Karpas-422 (cell line): ENCODE measurements at regions not wholly inside any gene's neighbourhood (a gene's known extent, or its start where the extent isn't known, plus 50 kb on each side); places are given as distances from the start of the nearest gene placed in this dataset.
"Not testable (repeated sequence)": the region's sequence is repeated elsewhere in the genome, so short reads cannot be mapped to it uniquely, and the experiment has no call there.

Experiments
- DNase-seq: peaks from one replicate; pipeline ENCODE4 v3.0.0-alpha.2; 2015
- H2AFZ ChIP-seq: fragments of 200-600 bp; sonication (generic); 2 replicates; pipeline ENCODE4 v1.6.1; 2014; ENCODE audit warnings: antibody characterized with exemption, low read length, mixed read lengths
- H3K27ac ChIP-seq: fragments of 200-600 bp; sonication (generic); 2 replicates; pipeline ENCODE4 v1.5.1; 2014; ENCODE audit warnings: mild to moderate bottlenecking, low read length, moderate library complexity
- H3K27me3 ChIP-seq: fragments of 200-600 bp; sonication (generic); 2 replicates; pipeline ENCODE4 v1.6.1; 2014; ENCODE audit warnings: low read length, mixed read lengths
- H3K36me3 ChIP-seq: fragments of 200-600 bp; sonication (generic); 2 replicates; pipeline ENCODE4 v1.6.1; 2014; ENCODE audit warnings: low read length, mixed read lengths; ENCODE audit not compliant: insufficient read depth
- H3K4me1 ChIP-seq: fragments of 200-600 bp; sonication (generic); 2 replicates; pipeline ENCODE4 v1.6.1; 2014; ENCODE audit warnings: mild to moderate bottlenecking, low read length, mixed read lengths
- H3K4me2 ChIP-seq: fragments of 200-600 bp; sonication (generic); 2 replicates; pipeline ENCODE4 v1.6.1; 2014; ENCODE audit warnings: low read length, low read depth, mild to moderate bottlenecking; ENCODE audit not compliant: poor library complexity, severe bottlenecking
- H3K4me3 ChIP-seq: fragments of 200-600 bp; sonication (generic); 2 replicates; pipeline ENCODE4 v1.5.1; 2014; ENCODE audit warnings: mild to moderate bottlenecking, antibody characterized with exemption, low read length, mixed read lengths
- H3K79me2 ChIP-seq: fragments of 200-600 bp; sonication (generic); 2 replicates; pipeline ENCODE4 v1.6.1; 2014; ENCODE audit warnings: mild to moderate bottlenecking, low read length, mixed read lengths
- H3K9ac ChIP-seq: fragments of 200-600 bp; sonication (generic); 2 replicates; pipeline ENCODE4 v1.6.0; 2014; ENCODE audit warnings: low read length
- H3K9me2 ChIP-seq: fragments of 200-600 bp; sonication (generic), shearing (Covaris generic); replicated peaks from 2 replicates; pipeline ENCODE4 v1.6.0; 2014; ENCODE audit warnings: mild to moderate bottlenecking, low read length, moderate library complexity; ENCODE audit not compliant: insufficient read depth
- H3K9me3 ChIP-seq: fragments of 300-700, 200-600 bp; sonication (generic); 2 replicates; pipeline ENCODE4 v1.6.1; 2014; ENCODE audit warnings: low read length, mixed read lengths
- H4K20me1 ChIP-seq: fragments of 200-600 bp; sonication (generic); 2 replicates; pipeline ENCODE4 v1.6.1; 2014; ENCODE audit warnings: mild to moderate bottlenecking, antibody characterized with exemption, low read length, low read depth; ENCODE audit not compliant: insufficient read depth

DNA sequence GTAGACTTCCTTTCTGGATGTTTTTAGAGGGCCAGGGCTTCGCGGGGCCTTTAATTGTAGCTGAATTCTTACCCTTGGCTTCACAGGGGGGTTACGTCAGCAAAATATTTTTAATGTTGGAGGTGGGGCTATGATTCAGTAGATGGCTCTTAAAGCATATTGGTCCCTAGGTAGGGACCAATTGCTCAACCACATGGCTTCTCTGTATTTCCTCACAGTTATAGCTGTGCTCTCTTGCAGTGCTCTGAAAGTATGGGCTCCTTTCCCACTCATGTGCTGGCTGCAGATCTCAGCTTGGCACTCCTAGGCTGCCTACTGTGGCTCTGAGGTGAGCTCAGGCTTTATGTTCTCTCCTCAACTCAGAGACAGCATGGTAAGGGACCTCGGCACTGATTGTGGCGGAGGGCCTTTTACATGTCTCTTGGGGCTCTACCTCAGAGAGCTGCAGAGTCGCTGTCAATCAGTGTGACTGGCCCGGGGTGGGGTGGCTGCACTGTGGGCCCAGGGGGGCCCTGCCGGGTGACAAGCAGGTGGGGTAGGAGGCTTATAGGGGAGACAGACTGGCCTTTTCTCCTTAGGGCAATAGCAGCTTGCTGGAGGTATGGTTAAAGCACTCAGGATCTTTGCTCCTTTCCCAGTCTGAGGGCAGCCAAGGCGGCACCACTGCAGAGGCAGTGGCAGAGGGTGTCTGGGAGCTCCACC lies 318.0 kb downstream of the DOK5 start:
- DNase-seq = no peak
- Histone ChIP-seq H3K27me3 (no peaks in the 10 kb centered on the region), H3K9me3 (peaks cover 20% of the 10 kb centered on the region), H3K36me3 (no peaks in the 10 kb centered on the region), H4K20me1 (no peaks in the 10 kb centered on the region), H3K9ac (no peak overlapping the region), H2AFZ (no peak overlapping the region), H3K9me2 (no peaks in the 10 kb centered on the region), H3K4me3 (no peak overlapping the region), H3K79me2 (no peaks in the 10 kb centered on the region), H3K4me1 (no peaks in the 10 kb centered on the region), H3K27ac (no peak overlapping the region), H3K4me2 (no peak overlapping the region)

GRCh38 chr20:54792688-54793087 lies 317.3 kb downstream of the DOK5 start:
- Histone ChIP-seq H3K4me2 (no peak overlapping the region), H3K9me3 (peaks cover 20% of the 10 kb centered on the region), H3K36me3 (no peaks in the 10 kb centered on the region), H3K9ac (no peak overlapping the region), H4K20me1 (no peaks in the 10 kb centered on the region), H3K9me2 (no peaks in the 10 kb centered on the region), H2AFZ (no peak overlapping the region), H3K27ac (no peak overlapping the region), H3K4me3 (no peak overlapping the region), H3K27me3 (no peaks in the 10 kb centered on the region), H3K79me2 (no peaks in the 10 kb centered on the region), H3K4me1 (no peaks in the 10 kb centered on the region)
- DNase-seq = no peak

- DNase-seq, H3K4me1 ChIP-seq, H3K79me2 ChIP-seq, H3K4me3 ChIP-seq, H3K27me3 ChIP-seq, H4K20me1 ChIP-seq, H3K27ac ChIP-seq, H3K4me2 ChIP-seq, H2AFZ ChIP-seq, H3K9ac ChIP-seq, H3K9me2 ChIP-seq, H3K36me3 ChIP-seq: not testable (repeated sequence)
- peaks cover 13% of the 10 kb centered on the region for H3K9me3 ChIP-seq
Measured at GRCh38 chr20:54788260-54788659, 312.9 kb downstream of the DOK5 start.

- H3K36me3 ChIP-seq, H3K27ac ChIP-seq: not testable (repeated sequence)
Measured at GRCh38 chr20:54782758-54783157, 307.4 kb downstream of the DOK5 start.

GRCh38 chr20:54774426-54774825 lies 299.0 kb downstream of the DOK5 start:
- no peak for DNase-seq
- H3K9me2 ChIP-seq = no peaks in the 10 kb centered on the region
- H3K4me1 ChIP-seq = no peaks in the 10 kb centered on the region
- no peak overlapping the region for H2AFZ ChIP-seq
- no peak overlapping the region for H3K4me2 ChIP-seq
- H3K27ac ChIP-seq = no peak overlapping the region
- H3K27me3 ChIP-seq = no peaks in the 10 kb centered on the region
- no peak overlapping the region for H3K4me3 ChIP-seq
- H4K20me1 ChIP-seq = no peaks in the 10 kb centered on the region
- H3K79me2 ChIP-seq = no peaks in the 10 kb centered on the region
- H3K36me3 ChIP-seq = no peaks in the 10 kb centered on the region
- no peak overlapping the region for H3K9ac ChIP-seq
- H3K9me3 ChIP-seq = peaks cover 18% of the 10 kb centered on the region

More at GRCh38 chr20:54782758-54783157, 307.4 kb downstream of the DOK5 start:
- not testable (repeated sequence) for H3K9ac ChIP-seq, H3K9me2 ChIP-seq, H3K27me3 ChIP-seq, H3K4me2 ChIP-seq, H2AFZ ChIP-seq, H3K79me2 ChIP-seq, H3K4me3 ChIP-seq, H3K4me1 ChIP-seq, H4K20me1 ChIP-seq, DNase-seq, H3K9me3 ChIP-seq

DNA sequence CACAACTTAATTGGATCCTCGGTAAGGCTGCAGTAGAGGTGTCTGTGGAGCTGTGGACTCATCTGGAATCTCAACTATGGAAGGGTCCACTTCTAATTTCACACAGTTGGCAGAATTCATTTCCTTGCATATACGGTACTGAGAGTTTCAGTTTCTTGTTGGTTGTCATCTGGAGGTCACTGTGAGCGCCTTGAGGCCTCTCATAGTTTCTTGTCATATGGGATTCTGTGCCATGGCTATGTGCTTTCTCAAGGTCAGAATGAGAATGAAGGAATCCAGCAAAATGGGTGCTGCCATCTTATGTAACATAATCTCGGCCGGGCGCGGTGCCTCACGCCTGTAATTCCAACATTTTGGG lies 298.2 kb downstream of the DOK5 start:
- Histone ChIP-seq H3K27me3 (no peaks in the 10 kb centered on the region), H3K9me3 (peaks cover 19% of the 10 kb centered on the region), H3K79me2 (no peaks in the 10 kb centered on the region), H3K4me2 (no peak overlapping the region), H3K4me1 (no peaks in the 10 kb centered on the region), H3K9ac (no peak overlapping the region), H3K27ac (no peak overlapping the region), H3K9me2 (no peaks in the 10 kb centered on the region), H3K36me3 (no peaks in the 10 kb centered on the region), H3K4me3 (no peak overlapping the region), H4K20me1 (no peaks in the 10 kb centered on the region), H2AFZ (no peak overlapping the region)
- DNase-seq = no peak

GRCh38 chr20:54772893-54773642 lies 297.7 kb downstream of the DOK5 start:
- no peaks in the 10 kb centered on the region for H3K27me3 ChIP-seq
- H3K4me2 ChIP-seq = no peak overlapping the region
- no peak overlapping the region for H2AFZ ChIP-seq
- no peaks in the 10 kb centered on the region for H3K79me2 ChIP-seq
- no peak overlapping the region for H3K4me3 ChIP-seq
- no peak for DNase-seq
- no peak overlapping the region for H3K9ac ChIP-seq
- no peaks in the 10 kb centered on the region for H3K4me1 ChIP-seq
- H3K27ac ChIP-seq = no peak overlapping the region
- no peaks in the 10 kb centered on the region for H4K20me1 ChIP-seq
- no peaks in the 10 kb centered on the region for H3K9me2 ChIP-seq
- H3K36me3 ChIP-seq = no peaks in the 10 kb centered on the region
- H3K9me3 ChIP-seq = peaks cover 19% of the 10 kb centered on the region

- DNase-seq = no peak
- no peaks in the 10 kb centered on the region for H4K20me1 ChIP-seq
- no peaks in the 10 kb centered on the region for H3K4me1 ChIP-seq
- no peak overlapping the region for H3K27ac ChIP-seq
- no peak overlapping the region for H2AFZ ChIP-seq
- H3K79me2 ChIP-seq = no peaks in the 10 kb centered on the region
- H3K4me2 ChIP-seq = no peak overlapping the region
- H3K4me3 ChIP-seq = no peak overlapping the region
- H3K9me2 ChIP-seq = no peaks in the 10 kb centered on the region
- no peaks in the 10 kb centered on the region for H3K36me3 ChIP-seq
- peaks cover 34% of the 10 kb centered on the region for H3K9me3 ChIP-seq
- no peaks in the 10 kb centered on the region for H3K27me3 ChIP-seq
- no peak overlapping the region for H3K9ac ChIP-seq
Measured at GRCh38 chr20:54766483-54766882, 291.1 kb downstream of the DOK5 start.
